Esophagus squamous epithelium (tissue), 4 donors: ENCODE measurements at regions not wholly inside any gene's neighbourhood (a gene's known extent, or its start where the extent isn't known, plus 50 kb on each side); places are given as distances from the start of the nearest gene placed in this dataset.
"Not testable (repeated sequence)": the region's sequence is repeated elsewhere in the genome, so short reads cannot be mapped to it uniquely, and the experiment has no call there.

ENCODE experiments used
- CTCF ChIP-seq, 6 experiments: fragments of 450-650 bp in 4 of 6; fragments of 200-600 bp in 2 of 6; sonication (generic) in 2 of 6; IDR thresholded peaks; one replicate each; pipeline ENCODE4 v1.5.1; 2016 to 2019; ENCODE audit warnings: antibody characterized with exemption in 6 of 6, mild to moderate bottlenecking in 4 of 6, moderate library complexity in 4 of 6
- POLR2A ChIP-seq, 4 donors: fragments of 450-650 bp; IDR thresholded peaks; one replicate each; pipeline ENCODE4 v1.6.1; 2017; ENCODE audit warnings: antibody characterized with exemption in 4 of 4, mild to moderate bottlenecking in 4 of 4, moderate library complexity in 3 of 4

- not testable (repeated sequence) for TF ChIP-seq POLR2A, CTCF (IDR thresholded peaks at IDR 0.05)
Observed at GRCh38 chr9:62874213-62874612, 1684.4 kb downstream of the SPATA31A7 start.
